Activated CD4-positive, alpha-beta T cell treated with anti-CD3 and anti-CD28 coated beads for 48 hours (primary cell): ENCODE measurements at regions not wholly inside any gene's neighbourhood (a gene's known extent, or its start where the extent isn't known, plus 50 kb on each side); places are given as distances from the start of the nearest gene placed in this dataset.
"Not testable (repeated sequence)": the region's sequence is repeated elsewhere in the genome, so short reads cannot be mapped to it uniquely, and the experiment has no call there.

Source experiments
- DNase-seq: peaks from one replicate; pipeline ENCODE4 v3.0.0-alpha.2; 2020

- no peak for DNase-seq
These were observed 164.8 kb upstream of the DTNBP1 start for GRCh38 chr6:15827496-15828255.

GRCh38 chr6:15826814-15827318 is 164.0 kb upstream of the DTNBP1 start:
- DNase-seq, result no peak

GRCh38 chr6:15825332-15825930 is 162.6 kb upstream of the DTNBP1 start:
- no peak for DNase-seq

- no peak for DNase-seq
These were observed 162.0 kb upstream of the DTNBP1 start for GRCh38 chr6:15824811-15825210.

GRCh38 chr6:15823838-15824414 is 161.1 kb upstream of the DTNBP1 start:
- DNase-seq, result no peak

GRCh38 chr6:15822835-15823234 is 160.0 kb upstream of the DTNBP1 start:
- no peak for DNase-seq

- no peak for DNase-seq
These were observed 157.0 kb upstream of the DTNBP1 start for GRCh38 chr6:15819841-15820240.

GRCh38 chr6:15819226-15819625 is 156.4 kb upstream of the DTNBP1 start:
- no peak for DNase-seq

- DNase-seq, result no peak
These were observed 155.7 kb upstream of the DTNBP1 start for GRCh38 chr6:15818491-15818890.

GRCh38 chr6:15818044-15818443 is 155.2 kb upstream of the DTNBP1 start:
- no peak for DNase-seq

- no peak for DNase-seq
These were observed 154.3 kb upstream of the DTNBP1 start for GRCh38 chr6:15817100-15817499.

- no peak for DNase-seq
These were observed 153.8 kb upstream of the DTNBP1 start for GRCh38 chr6:15816661-15817060.

GRCh38 chr6:15813698-15814097 is 150.9 kb upstream of the DTNBP1 start:
- DNase-seq, result not testable (repeated sequence)

- no peak for DNase-seq
These were observed 148.3 kb upstream of the DTNBP1 start for GRCh38 chr6:15811107-15811506.

GRCh38 chr6:15810618-15811017 is 147.8 kb upstream of the DTNBP1 start:
- no peak for DNase-seq

GRCh38 chr6:15809367-15809766 is 146.5 kb upstream of the DTNBP1 start:
- no peak for DNase-seq

GRCh38 chr6:15804164-15805154 is 141.6 kb upstream of the DTNBP1 start:
- DNase-seq, result no peak

GRCh38 chr6:15802466-15802865 is 139.6 kb upstream of the DTNBP1 start:
- no peak for DNase-seq

- no peak for DNase-seq
These were observed 139.1 kb upstream of the DTNBP1 start for GRCh38 chr6:15801912-15802311.

- no peak for DNase-seq
These were observed 138.2 kb upstream of the DTNBP1 start for GRCh38 chr6:15800841-15801617.

GRCh38 chr6:15798533-15799255 is 135.9 kb upstream of the DTNBP1 start:
- no peak for DNase-seq
